ENCODE measurements at regions not wholly inside any gene's neighbourhood (a gene's known extent, or its start where the extent isn't known, plus 50 kb on each side); places are given as distances from the start of the nearest gene placed in this dataset.

- Histone ChIP-seq H3K27me3 (ENCODE audit: control insufficient read depth, insufficient read depth, low read length) (no peaks in the 10 kb centered on the region), H3K36me3 (ENCODE audit: control insufficient read depth, insufficient read depth, low read length) (no peaks in the 10 kb centered on the region), H3K4me1 (ENCODE audit: control insufficient read depth, insufficient read depth, low read length) (no peaks in the 10 kb centered on the region), H3K9me3 (ENCODE audit: control insufficient read depth, insufficient read depth, low read length) (no peaks in the 10 kb centered on the region), H3K4me3 (ENCODE audit: low read length) (no peak overlapping the region), H3K27ac (ENCODE audit: low read length) (no peak overlapping the region)
- Mint-ChIP-seq H3K27ac (no peak overlapping the region), H3K27me3 (ENCODE audit: low read depth in 2 of 2) (peaks cover 13 to 25% of the 10 kb centered on the region in 2 donors), H3K4me3 (no peak overlapping the region), H3K9me3 (peaks cover 0 to 2% of the 10 kb centered on the region in 2 donors), H3K36me3 (no peaks in the 10 kb centered on the region), H3K4me1 (no peaks in the 10 kb centered on the region)
- intact Hi-C loops (cut with micrococcal nuclease) = no loop called here
- ATAC-seq = no peak
- no peak for DNase-seq
- 71% methylated on average over 1 of the region's 1 CpG for WGBS (ENCODE audit: insufficient coverage)
- TF ChIP-seq, protein P1, sequence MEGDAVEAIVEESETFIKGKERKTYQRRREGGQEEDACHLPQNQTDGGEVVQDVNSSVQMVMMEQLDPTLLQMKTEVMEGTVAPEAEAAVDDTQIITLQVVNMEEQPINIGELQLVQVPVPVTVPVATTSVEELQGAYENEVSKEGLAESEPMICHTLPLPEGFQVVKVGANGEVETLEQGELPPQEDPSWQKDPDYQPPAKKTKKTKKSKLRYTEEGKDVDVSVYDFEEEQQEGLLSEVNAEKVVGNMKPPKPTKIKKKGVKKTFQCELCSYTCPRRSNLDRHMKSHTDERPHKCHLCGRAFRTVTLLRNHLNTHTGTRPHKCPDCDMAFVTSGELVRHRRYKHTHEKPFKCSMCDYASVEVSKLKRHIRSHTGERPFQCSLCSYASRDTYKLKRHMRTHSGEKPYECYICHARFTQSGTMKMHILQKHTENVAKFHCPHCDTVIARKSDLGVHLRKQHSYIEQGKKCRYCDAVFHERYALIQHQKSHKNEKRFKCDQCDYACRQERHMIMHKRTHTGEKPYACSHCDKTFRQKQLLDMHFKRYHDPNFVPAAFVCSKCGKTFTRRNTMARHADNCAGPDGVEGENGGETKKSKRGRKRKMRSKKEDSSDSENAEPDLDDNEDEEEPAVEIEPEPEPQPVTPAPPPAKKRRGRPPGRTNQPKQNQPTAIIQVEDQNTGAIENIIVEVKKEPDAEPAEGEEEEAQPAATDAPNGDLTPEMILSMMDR (IDR thresholded peaks at IDR 0.05) = no peak
Measured at GRCh38 chr21:32119811-32120210, 159.0 kb downstream of the MIS18A start.

GRCh38 chr21:32119389-32119788, 159.5 kb downstream of the MIS18A start:
- WGBS (ENCODE audit: insufficient coverage) = 86% methylated on average over 4 of the region's 4 CpGs
- H3K4me3 Mint-ChIP-seq = no peak overlapping the region
- Histone ChIP-seq H3K4me1 (ENCODE audit: control insufficient read depth, insufficient read depth, low read length) (no peaks in the 10 kb centered on the region), H3K27me3 (ENCODE audit: control insufficient read depth, insufficient read depth, low read length) (no peaks in the 10 kb centered on the region), H3K4me3 (ENCODE audit: low read length) (no peak overlapping the region), H3K27ac (ENCODE audit: low read length) (no peak overlapping the region), H3K9me3 (ENCODE audit: control insufficient read depth, insufficient read depth, low read length) (no peaks in the 10 kb centered on the region), H3K36me3 (ENCODE audit: control insufficient read depth, insufficient read depth, low read length) (no peaks in the 10 kb centered on the region)
- H3K9me3 Mint-ChIP-seq = no peaks in the 10 kb centered on the region
- H3K27me3 Mint-ChIP-seq (ENCODE audit: low read depth in 2 of 2) = peaks cover 16 to 20% of the 10 kb centered on the region in 2 donors
- H3K4me1 Mint-ChIP-seq = no peaks in the 10 kb centered on the region
- H3K27ac Mint-ChIP-seq = no peak overlapping the region
- TF ChIP-seq, protein P1 (IDR thresholded peaks at IDR 0.05) = no peak
- H3K36me3 Mint-ChIP-seq = no peaks in the 10 kb centered on the region
- intact Hi-C loops (cut with micrococcal nuclease) = no loop called here
- DNase-seq (no peak), ATAC-seq (no peak)

DNA sequence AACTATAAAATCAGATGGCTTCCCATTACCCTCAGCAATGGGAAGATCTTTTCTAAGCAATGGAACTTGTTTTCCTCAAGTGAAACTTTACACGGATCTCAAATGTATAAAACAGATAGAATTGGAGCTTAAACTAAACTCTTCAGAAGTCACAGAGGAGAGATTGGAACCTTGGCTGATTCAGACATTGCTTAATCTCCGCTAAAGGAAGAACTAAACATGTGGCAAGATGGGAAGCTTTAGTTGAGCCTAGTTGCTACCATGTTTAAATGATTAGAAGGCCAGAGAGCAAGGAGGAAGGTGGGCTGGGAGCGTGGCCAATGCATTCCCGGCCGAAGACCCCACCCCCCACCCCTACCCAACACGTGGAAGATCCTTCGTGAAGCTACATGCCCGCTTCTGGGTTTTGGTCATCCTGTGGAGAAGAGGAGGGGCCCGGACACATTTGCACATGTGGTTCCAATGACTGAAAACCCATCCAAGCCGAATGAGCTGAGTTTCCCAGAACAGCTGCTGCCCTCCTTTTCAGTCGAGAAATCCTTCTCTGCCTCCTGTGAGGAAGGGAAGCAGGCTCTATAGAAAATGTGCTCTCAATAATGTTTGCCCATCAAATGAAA, 164.3 kb downstream of the MIS18A start:
- Mint-ChIP-seq H3K4me3 (no peak overlapping the region), H3K9me3 (no peaks in the 10 kb centered on the region), H3K27me3 (ENCODE audit: low read depth in 2 of 2) (peaks cover 12 to 14% of the 10 kb centered on the region in 2 donors), H3K27ac (no peak overlapping the region), H3K36me3 (no peaks in the 10 kb centered on the region), H3K4me1 (no peaks in the 10 kb centered on the region)
- Histone ChIP-seq H3K36me3 (ENCODE audit: control insufficient read depth, insufficient read depth, low read length) (no peaks in the 10 kb centered on the region), H3K27me3 (ENCODE audit: control insufficient read depth, insufficient read depth, low read length) (no peaks in the 10 kb centered on the region), H3K27ac (ENCODE audit: low read length) (no peak overlapping the region), H3K4me1 (ENCODE audit: control insufficient read depth, insufficient read depth, low read length) (no peaks in the 10 kb centered on the region), H3K4me3 (ENCODE audit: low read length) (no peak overlapping the region), H3K9me3 (ENCODE audit: control insufficient read depth, insufficient read depth, low read length) (no peaks in the 10 kb centered on the region)
- ATAC-seq (no peak), DNase-seq (no peak)
- TF ChIP-seq, protein P1 (IDR thresholded peaks at IDR 0.05) = no peak
- WGBS (ENCODE audit: insufficient coverage) = 84% methylated on average over 8 of the region's 11 CpGs
- intact Hi-C loops (cut with micrococcal nuclease) = no loop called here

DNA sequence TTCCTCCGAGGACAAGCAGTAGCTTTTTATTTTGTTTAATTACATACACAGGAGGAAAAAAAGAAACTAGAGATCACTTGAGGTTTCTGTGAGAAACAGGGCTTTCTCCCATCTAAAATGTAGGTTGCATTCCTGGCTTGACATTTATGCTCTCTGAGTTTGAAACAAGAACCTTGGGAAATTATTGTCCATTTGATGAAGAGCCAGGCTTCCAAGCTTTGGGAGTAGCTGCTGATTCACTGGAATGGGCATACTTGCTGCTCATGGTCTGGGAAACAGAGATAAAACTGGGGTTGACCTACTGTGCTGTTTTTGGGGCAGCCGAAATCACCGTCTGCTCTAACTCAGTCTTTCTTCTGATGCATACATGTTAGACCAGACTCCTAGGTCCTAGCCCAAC, 165.4 kb downstream of the MIS18A start:
- TF ChIP-seq, protein P1 (IDR thresholded peaks at IDR 0.05) = no peak
- Mint-ChIP-seq H3K36me3 (no peaks in the 10 kb centered on the region), H3K4me3 (no peak overlapping the region), H3K9me3 (no peaks in the 10 kb centered on the region), H3K27ac (no peak overlapping the region), H3K27me3 (ENCODE audit: low read depth in 2 of 2) (peaks cover 14 to 20% of the 10 kb centered on the region in 2 donors), H3K4me1 (no peaks in the 10 kb centered on the region)
- DNase-seq (no peak), ATAC-seq (no peak)
- H3K36me3 ChIP-seq (ENCODE audit: control insufficient read depth, insufficient read depth, low read length) = no peaks in the 10 kb centered on the region
- no peak overlapping the region for H3K4me3 ChIP-seq (ENCODE audit: low read length)
- WGBS (ENCODE audit: insufficient coverage) = 95% methylated on average over 2 of the region's 3 CpGs
- no peaks in the 10 kb centered on the region for H3K9me3 ChIP-seq (ENCODE audit: control insufficient read depth, insufficient read depth, low read length)
- H3K27ac ChIP-seq (ENCODE audit: low read length) = no peak overlapping the region
- H3K27me3 ChIP-seq (ENCODE audit: control insufficient read depth, insufficient read depth, low read length) = no peaks in the 10 kb centered on the region
- intact Hi-C loops (cut with micrococcal nuclease) = no loop called here
- no peaks in the 10 kb centered on the region for H3K4me1 ChIP-seq (ENCODE audit: control insufficient read depth, insufficient read depth, low read length)

Measured in natural killer cell (primary cell).